Astrocyte (in vitro differentiated cells and primary cell): ENCODE measurements at regions not wholly inside any gene's neighbourhood (a gene's known extent, or its start where the extent isn't known, plus 50 kb on each side); places are given as distances from the start of the nearest gene placed in this dataset.

Source experiments
- CTCF ChIP-seq: IDR thresholded peaks from 2 replicates; pipeline ENCODE4 v1.5.1; 2011; ENCODE audit warnings: low read depth, mild to moderate bottlenecking, inconsistent platforms, low read length, moderate library complexity; ENCODE audit not compliant: insufficient read depth
- EZH2 ChIP-seq: IDR thresholded peaks from 2 replicates; pipeline ENCODE4 v1.6.1; 2012; ENCODE audit warnings: mild to moderate bottlenecking, low read length, inconsistent platforms; ENCODE audit not compliant: insufficient read depth

- TF ChIP-seq CTCF: no peak
- no peak for TF ChIP-seq EZH2
Measured at GRCh38 chr5:71934322-71934721, 173.0 kb upstream of the MAP1B start.
